ENCODE measurements at regions not wholly inside any gene's neighbourhood (a gene's known extent, or its start where the extent isn't known, plus 50 kb on each side); places are given as distances from the start of the nearest gene placed in this dataset.

- no peak for ATAC-seq
- no peak for DNase-seq
- H3K27me3 Mint-ChIP-seq (ENCODE audit: low read depth), result no peaks in the 10 kb centered on the region
- no peak overlapping the region for H3K27ac Mint-ChIP-seq
- H3K36me3 Mint-ChIP-seq (ENCODE audit: low read depth), result no peaks in the 10 kb centered on the region
- no peak overlapping the region for H3K4me3 Mint-ChIP-seq
- ChIA-PET POLR2A (no interaction called here), CTCF (no interaction called here)
- H3K9me3 Mint-ChIP-seq (ENCODE audit: insufficient read depth), result no peaks in the 10 kb centered on the region
- no peaks in the 10 kb centered on the region for H3K4me1 Mint-ChIP-seq (ENCODE audit: low read depth)
These were observed 1316.8 kb upstream of the B3GALT2 start for GRCh38 chr1:194503209-194503608.

GRCh38 chr1:194495434-194495833, 1309.0 kb upstream of the B3GALT2 start:
- Mint-ChIP-seq H3K4me1 (ENCODE audit: low read depth) (no peaks in the 10 kb centered on the region), H3K27me3 (ENCODE audit: low read depth) (no peaks in the 10 kb centered on the region), H3K4me3 (no peak overlapping the region), H3K36me3 (ENCODE audit: low read depth) (no peaks in the 10 kb centered on the region), H3K27ac (no peak overlapping the region), H3K9me3 (ENCODE audit: insufficient read depth) (no peaks in the 10 kb centered on the region)
- DNase-seq (no peak), ATAC-seq (no peak)
- CTCF ChIA-PET, result no interaction called here
- POLR2A ChIA-PET, result no interaction called here

GRCh38 chr1:194487172-194487571, 1300.8 kb upstream of the B3GALT2 start:
- Mint-ChIP-seq H3K4me3 (no peak overlapping the region), H3K36me3 (ENCODE audit: low read depth) (no peaks in the 10 kb centered on the region), H3K27ac (no peak overlapping the region), H3K27me3 (ENCODE audit: low read depth) (no peaks in the 10 kb centered on the region), H3K9me3 (ENCODE audit: insufficient read depth) (no peaks in the 10 kb centered on the region), H3K4me1 (ENCODE audit: low read depth) (no peaks in the 10 kb centered on the region)
- no peak for DNase-seq
- ChIA-PET POLR2A (no interaction called here), CTCF (interaction anchor here (0.9 kb wide), 1 partner anchor 10 kb away, joined by 3 read pairs; no protein-coding TSS in a partner anchor)
- ATAC-seq, result no peak

- no peaks in the 10 kb centered on the region for H3K36me3 Mint-ChIP-seq (ENCODE audit: low read depth)
These were observed 1299.0 kb upstream of the B3GALT2 start for GRCh38 chr1:194485432-194485831.

GRCh38 chr1:194478731-194479130, 1292.3 kb upstream of the B3GALT2 start:
- Mint-ChIP-seq H3K4me1 (ENCODE audit: low read depth) (no peaks in the 10 kb centered on the region), H3K36me3 (ENCODE audit: low read depth) (no peaks in the 10 kb centered on the region), H3K27me3 (ENCODE audit: low read depth) (no peaks in the 10 kb centered on the region), H3K27ac (no peak overlapping the region), H3K9me3 (ENCODE audit: insufficient read depth) (no peaks in the 10 kb centered on the region), H3K4me3 (no peak overlapping the region)
- POLR2A ChIA-PET, result no interaction called here
- DNase-seq, result no peak
- ATAC-seq, result no peak
- CTCF ChIA-PET, result no interaction called here

More at GRCh38 chr1:194485432-194485831, 1299.0 kb upstream of the B3GALT2 start:
- POLR2A ChIA-PET, result no interaction called here
- CTCF ChIA-PET, result no interaction called here
- Mint-ChIP-seq H3K4me1 (ENCODE audit: low read depth) (no peaks in the 10 kb centered on the region), H3K27ac (no peak overlapping the region), H3K4me3 (no peak overlapping the region), H3K9me3 (ENCODE audit: insufficient read depth) (no peaks in the 10 kb centered on the region), H3K27me3 (ENCODE audit: low read depth) (no peaks in the 10 kb centered on the region)
- no peak for ATAC-seq
- DNase-seq, result no peak

GRCh38 chr1:194477908-194478307, 1291.5 kb upstream of the B3GALT2 start:
- no peak overlapping the region for H3K27ac Mint-ChIP-seq
- H3K36me3 Mint-ChIP-seq (ENCODE audit: low read depth), result no peaks in the 10 kb centered on the region
- DNase-seq, result no peak
- H3K4me3 Mint-ChIP-seq, result no peak overlapping the region
- ChIA-PET POLR2A (no interaction called here), CTCF (interaction anchor here (1.2 kb wide), 1 partner anchor 9 kb away, joined by 3 read pairs; no protein-coding TSS in a partner anchor)
- no peaks in the 10 kb centered on the region for H3K9me3 Mint-ChIP-seq (ENCODE audit: insufficient read depth)
- H3K27me3 Mint-ChIP-seq (ENCODE audit: low read depth), result no peaks in the 10 kb centered on the region
- ATAC-seq, result no peak
- H3K4me1 Mint-ChIP-seq (ENCODE audit: low read depth), result no peaks in the 10 kb centered on the region

GRCh38 chr1:194476872-194477271, 1290.5 kb upstream of the B3GALT2 start:
- no peaks in the 10 kb centered on the region for H3K4me1 Mint-ChIP-seq (ENCODE audit: low read depth)
- H3K36me3 Mint-ChIP-seq (ENCODE audit: low read depth), result no peaks in the 10 kb centered on the region
- ChIA-PET CTCF (interaction anchor here (1.2 kb wide), 1 partner anchor 10 kb away, joined by 3 read pairs; no protein-coding TSS in a partner anchor), POLR2A (interaction anchor here (0.7 kb wide), 1 partner anchor 52 kb away, joined by 3 read pairs; no protein-coding TSS in a partner anchor)
- no peak overlapping the region for H3K4me3 Mint-ChIP-seq
- no peaks in the 10 kb centered on the region for H3K9me3 Mint-ChIP-seq (ENCODE audit: insufficient read depth)
- H3K27ac Mint-ChIP-seq, result no peak overlapping the region
- DNase-seq (no peak), ATAC-seq (no peak)
- H3K27me3 Mint-ChIP-seq (ENCODE audit: low read depth), result no peaks in the 10 kb centered on the region

GRCh38 chr1:194476351-194476750, 1289.9 kb upstream of the B3GALT2 start:
- ChIA-PET CTCF (no interaction called here), POLR2A (interaction anchor here (0.7 kb wide), 1 partner anchor 52 kb away, joined by 3 read pairs; no protein-coding TSS in a partner anchor)
- no peaks in the 10 kb centered on the region for H3K36me3 Mint-ChIP-seq (ENCODE audit: low read depth)
- DNase-seq, result no peak
- H3K4me1 Mint-ChIP-seq (ENCODE audit: low read depth), result no peaks in the 10 kb centered on the region
- no peaks in the 10 kb centered on the region for H3K27me3 Mint-ChIP-seq (ENCODE audit: low read depth)
- H3K27ac Mint-ChIP-seq, result no peak overlapping the region
- no peak for ATAC-seq
- no peaks in the 10 kb centered on the region for H3K9me3 Mint-ChIP-seq (ENCODE audit: insufficient read depth)
- no peak overlapping the region for H3K4me3 Mint-ChIP-seq

GRCh38 chr1:194474701-194475100, 1288.3 kb upstream of the B3GALT2 start:
- H3K4me3 Mint-ChIP-seq, result no peak overlapping the region
- POLR2A ChIA-PET, result no interaction called here
- no peak overlapping the region for H3K27ac Mint-ChIP-seq
- H3K27me3 Mint-ChIP-seq (ENCODE audit: low read depth), result no peaks in the 10 kb centered on the region
- ATAC-seq (no peak), DNase-seq (no peak)
- H3K4me1 Mint-ChIP-seq (ENCODE audit: low read depth), result no peaks in the 10 kb centered on the region
- no peaks in the 10 kb centered on the region for H3K9me3 Mint-ChIP-seq (ENCODE audit: insufficient read depth)
- no peaks in the 10 kb centered on the region for H3K36me3 Mint-ChIP-seq (ENCODE audit: low read depth)
- CTCF ChIA-PET, result no interaction called here

GRCh38 chr1:194473766-194474165, 1287.4 kb upstream of the B3GALT2 start:
- Mint-ChIP-seq H3K27ac (no peak overlapping the region), H3K36me3 (ENCODE audit: low read depth) (no peaks in the 10 kb centered on the region), H3K4me1 (ENCODE audit: low read depth) (no peaks in the 10 kb centered on the region), H3K4me3 (no peak overlapping the region), H3K9me3 (ENCODE audit: insufficient read depth) (no peaks in the 10 kb centered on the region), H3K27me3 (ENCODE audit: low read depth) (no peaks in the 10 kb centered on the region)
- POLR2A ChIA-PET, result no interaction called here
- ATAC-seq (no peak), DNase-seq (no peak)
- CTCF ChIA-PET, result no interaction called here

GRCh38 chr1:194469282-194469681, 1282.9 kb upstream of the B3GALT2 start:
- H3K27me3 Mint-ChIP-seq (ENCODE audit: low read depth), result no peaks in the 10 kb centered on the region
- H3K4me3 Mint-ChIP-seq, result no peak overlapping the region
- no peaks in the 10 kb centered on the region for H3K4me1 Mint-ChIP-seq (ENCODE audit: low read depth)
- no peaks in the 10 kb centered on the region for H3K36me3 Mint-ChIP-seq (ENCODE audit: low read depth)
- no peaks in the 10 kb centered on the region for H3K9me3 Mint-ChIP-seq (ENCODE audit: insufficient read depth)
- CTCF ChIA-PET, result no interaction called here
- ATAC-seq, result no peak
- no peak overlapping the region for H3K27ac Mint-ChIP-seq
- no peak for DNase-seq
- POLR2A ChIA-PET, result no interaction called here

- POLR2A ChIA-PET, result no interaction called here
These were observed 1280.3 kb upstream of the B3GALT2 start for GRCh38 chr1:194466706-194467105.

GRCh38 chr1:194447636-194448035, 1261.2 kb upstream of the B3GALT2 start:
- Mint-ChIP-seq H3K9me3 (ENCODE audit: insufficient read depth) (no peaks in the 10 kb centered on the region), H3K4me3 (no peak overlapping the region), H3K27me3 (ENCODE audit: low read depth) (no peaks in the 10 kb centered on the region), H3K36me3 (ENCODE audit: low read depth) (no peaks in the 10 kb centered on the region), H3K4me1 (ENCODE audit: low read depth) (no peaks in the 10 kb centered on the region), H3K27ac (no peak overlapping the region)
- ATAC-seq (no peak), DNase-seq (no peak)
- CTCF ChIA-PET, result no interaction called here
- POLR2A ChIA-PET, result no interaction called here

More at GRCh38 chr1:194466706-194467105, 1280.3 kb upstream of the B3GALT2 start:
- no peak for DNase-seq
- Mint-ChIP-seq H3K9me3 (ENCODE audit: insufficient read depth) (no peaks in the 10 kb centered on the region), H3K36me3 (ENCODE audit: low read depth) (no peaks in the 10 kb centered on the region), H3K4me3 (no peak overlapping the region), H3K4me1 (ENCODE audit: low read depth) (no peaks in the 10 kb centered on the region), H3K27ac (no peak overlapping the region), H3K27me3 (ENCODE audit: low read depth) (no peaks in the 10 kb centered on the region)
- CTCF ChIA-PET, result no interaction called here
- no peak for ATAC-seq
